NCI-H146 treated with DMSO at 0.1 percent for 48 hours (cell line): ENCODE measurements at regions not wholly inside any gene's neighbourhood (a gene's known extent, or its start where the extent isn't known, plus 50 kb on each side); places are given as distances from the start of the nearest gene placed in this dataset.
"Not testable (repeated sequence)": the region's sequence is repeated elsewhere in the genome, so short reads cannot be mapped to it uniquely, and the experiment has no call there.

Experiments used
- DNase-seq: peaks from one replicate; lab custom pipeline; 2025; ENCODE audit not compliant: unreplicated experiment; lab: John Stamatoyannopoulos, UW

- DNase-seq, result no peak
Measured at GRCh38 chr3:103949693-103950092, 1417.0 kb upstream of the ALCAM start.

- no peak for DNase-seq
Measured at GRCh38 chr3:103950676-103951075, 1416.0 kb upstream of the ALCAM start.

GRCh38 chr3:103953796-103954195, 1412.9 kb upstream of the ALCAM start:
- DNase-seq, result no peak

GRCh38 chr3:103960819-103961218, 1405.9 kb upstream of the ALCAM start:
- DNase-seq, result no peak

- DNase-seq, result no peak
Measured at GRCh38 chr3:103963599-103963998, 1403.1 kb upstream of the ALCAM start.

GRCh38 chr3:103965764-103966163, 1400.9 kb upstream of the ALCAM start:
- no peak for DNase-seq

- DNase-seq, result no peak
Measured at GRCh38 chr3:103966749-103967148, 1400.0 kb upstream of the ALCAM start.

GRCh38 chr3:103968131-103968530, 1398.6 kb upstream of the ALCAM start:
- no peak for DNase-seq

GRCh38 chr3:103968751-103969150, 1398.0 kb upstream of the ALCAM start:
- no peak for DNase-seq

GRCh38 chr3:103976931-103977339, 1389.8 kb upstream of the ALCAM start:
- DNase-seq, result no peak

- no peak for DNase-seq
Measured at GRCh38 chr3:103977417-103977816, 1389.3 kb upstream of the ALCAM start.

GRCh38 chr3:103991461-103992115, 1375.1 kb upstream of the ALCAM start:
- no peak for DNase-seq

- no peak for DNase-seq
Measured at GRCh38 chr3:103992469-103992868, 1374.2 kb upstream of the ALCAM start.

GRCh38 chr3:104004956-104005355, 1361.8 kb upstream of the ALCAM start:
- DNase-seq, result no peak

GRCh38 chr3:104005815-104006214, 1360.9 kb upstream of the ALCAM start:
- DNase-seq, result no peak

- no peak for DNase-seq
Measured at GRCh38 chr3:104018541-104018940, 1348.2 kb upstream of the ALCAM start.

- DNase-seq, result no peak
Measured at GRCh38 chr3:104031598-104031997, 1335.1 kb upstream of the ALCAM start.

- no peak for DNase-seq
Measured at GRCh38 chr3:104032283-104032682, 1334.4 kb upstream of the ALCAM start.

- no peak for DNase-seq
Measured at GRCh38 chr3:104040896-104041295, 1325.8 kb upstream of the ALCAM start.

- DNase-seq, result not testable (repeated sequence)
Measured at GRCh38 chr3:104043001-104043543, 1323.6 kb upstream of the ALCAM start.

- DNase-seq, result no peak
Measured at GRCh38 chr3:104044002-104044401, 1322.7 kb upstream of the ALCAM start.

- DNase-seq, result no peak
Measured at GRCh38 chr3:104066658-104067057, 1300.1 kb upstream of the ALCAM start.

GRCh38 chr3:104069114-104069513, 1297.6 kb upstream of the ALCAM start:
- no peak for DNase-seq
